ENCODE measurements at regions not wholly inside any gene's neighbourhood (a gene's known extent, or its start where the extent isn't known, plus 50 kb on each side); places are given as distances from the start of the nearest gene placed in this dataset.

- no peak for FAIRE-seq
- no peak for DNase-seq (ENCODE audit: insufficient read length, low spot score)
These were observed 214.4 kb upstream of the RORB start for GRCh38 chr9:74282526-74283253.

GRCh38 chr9:74284581-74285450 is 212.3 kb upstream of the RORB start:
- DNase-seq (ENCODE audit: insufficient read length, low spot score) = no peak
- no peak for FAIRE-seq

- DNase-seq (ENCODE audit: insufficient read length, low spot score) = no peak
- FAIRE-seq = no peak
These were observed 203.7 kb upstream of the RORB start for GRCh38 chr9:74293479-74293878.

GRCh38 chr9:74303945-74304344 is 193.2 kb upstream of the RORB start:
- FAIRE-seq (no peak), DNase-seq (ENCODE audit: insufficient read length, low spot score) (no peak)

- FAIRE-seq = no peak
- DNase-seq (ENCODE audit: insufficient read length, low spot score) = no peak
These were observed 192.5 kb upstream of the RORB start for GRCh38 chr9:74304598-74304997.

- FAIRE-seq = no peak
- DNase-seq (ENCODE audit: insufficient read length, low spot score) = no peak
These were observed 187.5 kb upstream of the RORB start for GRCh38 chr9:74309654-74310053.

GRCh38 chr9:74317235-74317634 is 179.9 kb upstream of the RORB start:
- DNase-seq (ENCODE audit: insufficient read length, low spot score) = no peak
- FAIRE-seq = no peak

- DNase-seq (ENCODE audit: insufficient read length, low spot score) (no peak), FAIRE-seq (no peak)
These were observed 175.7 kb upstream of the RORB start for GRCh38 chr9:74321396-74321795.

GRCh38 chr9:74322661-74323314 is 174.3 kb upstream of the RORB start:
- FAIRE-seq = no peak
- no peak for DNase-seq (ENCODE audit: insufficient read length, low spot score)

GRCh38 chr9:74330487-74331214 is 166.5 kb upstream of the RORB start:
- FAIRE-seq = no peak

GRCh38 chr9:74331607-74332006 is 165.5 kb upstream of the RORB start:
- FAIRE-seq = no peak
- no peak for DNase-seq (ENCODE audit: insufficient read length, low spot score)

More at GRCh38 chr9:74330487-74331214, 166.5 kb upstream of the RORB start:
- DNase-seq (ENCODE audit: insufficient read length, low spot score) = no peak

- no peak for FAIRE-seq
These were observed 163.6 kb upstream of the RORB start for GRCh38 chr9:74333384-74334032.

GRCh38 chr9:74334271-74334670 is 162.9 kb upstream of the RORB start:
- no peak for DNase-seq (ENCODE audit: insufficient read length, low spot score)
- FAIRE-seq = no peak

More at GRCh38 chr9:74333384-74334032, 163.6 kb upstream of the RORB start:
- DNase-seq (ENCODE audit: insufficient read length, low spot score) = no peak

- FAIRE-seq (no peak), DNase-seq (ENCODE audit: insufficient read length, low spot score) (no peak)
These were observed 161.0 kb upstream of the RORB start for GRCh38 chr9:74336161-74336560.

GRCh38 chr9:74348777-74349176 is 148.4 kb upstream of the RORB start:
- no peak for DNase-seq (ENCODE audit: insufficient read length, low spot score)
- no peak for FAIRE-seq

GRCh38 chr9:74355107-74355506 is 142.0 kb upstream of the RORB start:
- DNase-seq (ENCODE audit: insufficient read length, low spot score) (no peak), FAIRE-seq (no peak)

- DNase-seq (ENCODE audit: insufficient read length, low spot score) (no peak), FAIRE-seq (no peak)
These were observed 139.6 kb upstream of the RORB start for GRCh38 chr9:74357577-74357976.

- FAIRE-seq = no peak
- DNase-seq (ENCODE audit: insufficient read length, low spot score) = no peak
These were observed 138.2 kb upstream of the RORB start for GRCh38 chr9:74358959-74359358.

- FAIRE-seq (no peak), DNase-seq (ENCODE audit: insufficient read length, low spot score) (no peak)
These were observed 135.6 kb upstream of the RORB start for GRCh38 chr9:74361508-74361907.

- DNase-seq (ENCODE audit: insufficient read length, low spot score) (no peak), FAIRE-seq (no peak)
These were observed 134.7 kb upstream of the RORB start for GRCh38 chr9:74362423-74362822.

Data from GM19239 (cell line).